Trophoblast cell (in vitro differentiated cells and primary cell): ENCODE measurements at regions not wholly inside any gene's neighbourhood (a gene's known extent, or its start where the extent isn't known, plus 50 kb on each side); places are given as distances from the start of the nearest gene placed in this dataset.

Source experiments
- DNase-seq, 2 donors: peaks; one replicate each; pipeline ENCODE4 v3.0.0-alpha.2; 2016
- H2AFZ ChIP-seq: 2 replicates; pipeline ENCODE4 v1.6.1; 2013; ENCODE audit warnings: low read length, moderate library complexity, mild to moderate bottlenecking; ENCODE audit not compliant: insufficient read depth, poor library complexity
- H2AK5ac ChIP-seq: 2 replicates; pipeline ENCODE4 v1.6.1; 2013; ENCODE audit warnings: mild to moderate bottlenecking, low read length
- H2BK120ac ChIP-seq: 2 replicates; pipeline ENCODE4 v1.6.1; 2013; ENCODE audit warnings: low read length, mild to moderate bottlenecking, moderate library complexity; ENCODE audit not compliant: insufficient read depth, poor library complexity
- H2BK12ac ChIP-seq: 2 replicates; pipeline ENCODE4 v1.6.1; 2013; ENCODE audit warnings: mild to moderate bottlenecking, low read length, moderate library complexity
- H2BK5ac ChIP-seq: 2 replicates; pipeline ENCODE4 v1.6.1; 2013; ENCODE audit warnings: low read length, low read depth, moderate library complexity, mild to moderate bottlenecking; ENCODE audit not compliant: poor library complexity
- H3K14ac ChIP-seq: 2 replicates; pipeline ENCODE4 v1.6.1; 2013; ENCODE audit warnings: mild to moderate bottlenecking, low read length
- H3K18ac ChIP-seq: 2 replicates; pipeline ENCODE4 v1.6.1; 2013; ENCODE audit warnings: mild to moderate bottlenecking, low read length
- H3K23ac ChIP-seq: 2 replicates; pipeline ENCODE4 v1.6.1; 2013; ENCODE audit warnings: low read length
- H3K27ac ChIP-seq: 2 replicates; pipeline ENCODE4 v1.5.1; 2013; ENCODE audit warnings: low read depth, mild to moderate bottlenecking, inconsistent platforms, low read length, moderate library complexity
- H3K27me3 ChIP-seq: 2 replicates; pipeline ENCODE4 v1.6.1; 2013; ENCODE audit warnings: inconsistent platforms, mild to moderate bottlenecking, low read length, moderate library complexity; ENCODE audit not compliant: insufficient read depth
- H3K36me3 ChIP-seq, 2 experiments: 1 replicate in 1 of 2; 2 replicates in 1 of 2; pipeline ENCODE4 v1.6.1; 2013; ENCODE audit warnings: low read length in 2 of 2, mild to moderate bottlenecking in 2 of 2, moderate library complexity in 1 of 2; ENCODE audit not compliant: insufficient read depth in 2 of 2, control insufficient read depth in 1 of 2
- H3K4ac ChIP-seq: 2 replicates; pipeline ENCODE4 v1.6.1; 2013; ENCODE audit warnings: low read depth, mild to moderate bottlenecking, low read length, moderate library complexity
- H3K4me1 ChIP-seq, 2 experiments: 1 replicate in 1 of 2; 2 replicates in 1 of 2; pipeline ENCODE4 v1.6.1; 2013; ENCODE audit warnings: low read length in 2 of 2, mild to moderate bottlenecking in 2 of 2, moderate library complexity in 1 of 2; ENCODE audit not compliant: insufficient read depth in 2 of 2, control insufficient read depth in 1 of 2
- H3K4me2 ChIP-seq: 2 replicates; pipeline ENCODE4 v1.6.1; 2013; ENCODE audit warnings: inconsistent platforms, mild to moderate bottlenecking, low read length, moderate library complexity
- H3K4me3 ChIP-seq: 2 replicates; pipeline ENCODE4 v1.5.1; 2013; ENCODE audit warnings: mild to moderate bottlenecking, low read depth, low read length, inconsistent platforms
- H3K79me1 ChIP-seq: one replicate; pipeline ENCODE4 v1.6.1; 2013; ENCODE audit warnings: low read length
- H3K79me2 ChIP-seq: 2 replicates; pipeline ENCODE4 v1.6.1; 2013; ENCODE audit warnings: low read length, mild to moderate bottlenecking; ENCODE audit not compliant: control insufficient read depth, insufficient read depth, poor library complexity
- H3K9ac ChIP-seq: 2 replicates; pipeline ENCODE4 v1.6.1; 2013; ENCODE audit warnings: mild to moderate bottlenecking, low read length
- H3K9me3 ChIP-seq: 2 replicates; pipeline ENCODE4 v1.6.1; 2013; ENCODE audit warnings: low read depth, mild to moderate bottlenecking, control low read depth, inconsistent platforms, low read length; ENCODE audit not compliant: insufficient read depth
- H4K12ac ChIP-seq: 2 replicates; pipeline ENCODE4 v1.6.1; 2013; ENCODE audit warnings: low read depth, mild to moderate bottlenecking, low read length, moderate library complexity
- H4K8ac ChIP-seq: 2 replicates; pipeline ENCODE4 v1.6.1; 2013; ENCODE audit warnings: low read depth, mild to moderate bottlenecking, low read length, moderate library complexity
- H4K91ac ChIP-seq: one replicate; pipeline ENCODE4 v1.6.1; 2013; ENCODE audit warnings: low read depth, mild to moderate bottlenecking, low read length, moderate library complexity
- WGBS: extraction: QIAGEN DNeasy Blood & Tissue Kit; methylation state at CpG from one replicate; pipeline ENCODE4 v1.1.7; 2013; ENCODE audit warnings: missing lambda C conversion rate; ENCODE audit not compliant: insufficient read length, insufficient coverage; ENCODE audit errors: extremely low coverage; 5-methylcytosine and 5-hydroxymethylcytosine counted together

DNA sequence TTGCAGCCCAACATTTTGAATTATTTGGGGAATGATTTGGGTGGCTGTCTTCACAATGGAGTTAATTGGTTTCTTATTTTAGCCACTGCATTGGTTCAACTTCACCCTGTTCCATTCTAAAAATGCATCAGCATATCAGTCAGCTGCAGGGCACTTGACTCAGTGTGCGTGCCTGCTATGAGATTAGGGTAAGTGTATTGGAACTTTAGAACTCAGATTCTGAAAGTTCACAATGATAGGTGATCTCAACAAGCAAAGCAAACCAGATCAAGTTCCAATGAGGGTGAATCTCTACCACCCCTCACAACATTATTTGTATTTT is 265.0 kb downstream of the ZPLD1 start:
- Histone ChIP-seq H3K4ac (no peak overlapping the region), H3K27ac (no peak overlapping the region), H4K8ac (no peak overlapping the region), H4K91ac (no peak overlapping the region), H3K23ac (no peak overlapping the region), H3K4me1 (no peaks in the 10 kb centered on the region), H3K9ac (no peak overlapping the region), H3K9me3 (no peaks in the 10 kb centered on the region), H4K12ac (no peak overlapping the region), H2BK5ac (no peak overlapping the region), H3K4me3 (no peak overlapping the region), H3K14ac (no peak overlapping the region), H3K27me3 (no peaks in the 10 kb centered on the region), H2BK12ac (no peak overlapping the region), H3K4me2 (no peak overlapping the region), H2AK5ac (no peak overlapping the region), H3K36me3 (no peaks in the 10 kb centered on the region), H2AFZ (no peak overlapping the region), H3K79me1 (no peaks in the 10 kb centered on the region), H3K79me2 (no peaks in the 10 kb centered on the region), H3K18ac (no peak overlapping the region), H2BK120ac (no peak overlapping the region)
- no CpG with 5 or more reads among the region's 1 CpG for WGBS
- no peak for DNase-seq

DNA sequence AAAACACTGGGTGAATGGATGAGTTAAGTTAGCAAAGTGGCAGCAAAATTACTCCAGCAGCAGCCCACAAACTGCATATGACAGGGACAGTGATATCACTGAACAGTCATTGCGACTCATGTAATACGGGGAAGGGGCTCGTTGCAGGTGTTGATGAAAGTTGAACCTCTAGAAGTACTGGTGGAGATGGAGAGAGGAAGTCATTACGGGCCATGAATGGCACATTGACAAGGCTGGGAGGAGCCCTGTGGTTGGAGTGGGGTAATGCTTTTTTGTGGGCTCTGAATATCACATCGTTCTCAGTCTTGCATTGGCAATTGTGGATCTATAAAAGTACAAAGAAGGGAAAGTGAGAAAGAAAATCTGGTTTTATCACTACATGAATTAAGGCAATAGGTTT is 278.1 kb downstream of the ZPLD1 start:
- Histone ChIP-seq H3K36me3 (no peaks in the 10 kb centered on the region), H2BK5ac (no peak overlapping the region), H3K9me3 (no peaks in the 10 kb centered on the region), H3K4me2 (no peak overlapping the region), H2BK120ac (no peak overlapping the region), H3K27me3 (no peaks in the 10 kb centered on the region), H2BK12ac (no peak overlapping the region), H4K91ac (no peak overlapping the region), H4K8ac (no peak overlapping the region), H3K4me1 (no peaks in the 10 kb centered on the region), H3K18ac (no peak overlapping the region), H3K79me2 (no peaks in the 10 kb centered on the region), H4K12ac (no peak overlapping the region), H3K4me3 (no peak overlapping the region), H3K23ac (no peak overlapping the region), H3K14ac (no peak overlapping the region), H2AK5ac (no peak overlapping the region), H3K27ac (no peak overlapping the region), H2AFZ (no peak overlapping the region), H3K9ac (no peak overlapping the region), H3K79me1 (no peaks in the 10 kb centered on the region), H3K4ac (no peak overlapping the region)
- DNase-seq: no peak
- WGBS: no CpG with 5 or more reads among the region's 5 CpGs

DNA sequence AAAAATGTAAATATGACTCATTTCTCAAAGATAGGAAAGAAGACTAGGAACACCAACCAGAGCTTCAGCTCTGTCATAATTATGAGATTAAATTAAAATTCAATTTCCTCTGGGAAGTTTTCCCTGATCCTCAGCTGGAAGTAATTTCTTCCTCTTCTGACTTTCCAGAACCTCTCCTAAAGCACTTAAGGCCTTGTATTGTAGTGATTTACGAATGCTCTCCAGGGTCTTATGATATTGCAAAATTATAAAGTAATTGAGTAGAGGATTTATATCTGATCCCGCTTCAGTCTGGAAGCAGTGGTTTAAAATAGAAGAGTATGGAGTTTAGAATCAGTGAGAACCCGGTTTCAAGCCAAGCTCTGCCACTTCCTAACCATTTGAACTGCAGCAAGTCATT is 279.8 kb downstream of the ZPLD1 start:
- H2AFZ ChIP-seq: no peak overlapping the region
- no peak overlapping the region for H4K8ac ChIP-seq
- H3K18ac ChIP-seq: no peak overlapping the region
- no peak overlapping the region for H2BK5ac ChIP-seq
- no peak overlapping the region for H3K23ac ChIP-seq
- H3K27me3 ChIP-seq: no peaks in the 10 kb centered on the region
- H4K12ac ChIP-seq: no peak overlapping the region
- no peak overlapping the region for H2BK12ac ChIP-seq
- no peak overlapping the region for H3K4me2 ChIP-seq
- H3K4me1 ChIP-seq: no peaks in the 10 kb centered on the region
- no peak overlapping the region for H3K4ac ChIP-seq
- no peaks in the 10 kb centered on the region for H3K36me3 ChIP-seq
- H3K79me2 ChIP-seq: no peaks in the 10 kb centered on the region
- H2AK5ac ChIP-seq: no peak overlapping the region
- no peaks in the 10 kb centered on the region for H3K79me1 ChIP-seq
- no peak overlapping the region for H3K14ac ChIP-seq
- no peak overlapping the region for H3K4me3 ChIP-seq
- no peak overlapping the region for H3K9ac ChIP-seq
- H3K9me3 ChIP-seq: no peaks in the 10 kb centered on the region
- H3K27ac ChIP-seq: no peak overlapping the region
- no peak overlapping the region for H4K91ac ChIP-seq
- WGBS: no CpG with 5 or more reads among the region's 3 CpGs
- no peak for DNase-seq
- no peak overlapping the region for H2BK120ac ChIP-seq

DNA sequence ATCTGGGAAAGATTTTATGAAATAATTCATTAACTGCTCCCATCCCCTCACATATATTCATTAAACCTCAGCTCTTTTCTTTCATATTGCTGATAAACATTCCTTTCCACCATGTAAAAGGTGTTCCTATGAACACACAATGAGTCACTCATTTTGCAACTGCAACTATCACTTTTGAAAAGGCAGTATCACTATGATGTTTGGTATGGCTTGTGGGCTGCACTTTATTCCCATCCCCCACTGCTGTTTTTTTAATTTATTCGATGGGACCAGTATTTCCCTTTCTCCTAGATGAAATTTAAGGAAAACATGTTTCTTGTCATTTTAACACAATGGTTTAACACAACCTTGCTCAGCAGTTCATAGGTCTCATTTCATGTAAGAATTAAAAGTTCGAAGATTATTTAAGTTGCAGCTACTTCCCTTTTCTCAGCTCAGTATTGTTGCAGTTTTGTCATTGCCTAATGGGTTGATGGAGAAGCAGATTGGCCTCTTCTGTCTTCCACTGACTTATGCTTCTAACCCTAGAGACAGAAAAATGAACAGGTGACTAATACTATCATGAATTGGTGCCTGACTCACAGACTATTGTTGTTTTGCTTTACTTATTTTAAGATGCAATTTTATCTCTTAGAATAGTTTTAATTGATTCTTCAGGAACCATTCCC is 280.3 kb downstream of the ZPLD1 start:
- H4K91ac ChIP-seq: no peak overlapping the region
- H3K27ac ChIP-seq: no peak overlapping the region
- no peaks in the 10 kb centered on the region for H3K4me1 ChIP-seq
- no peak overlapping the region for H4K12ac ChIP-seq
- no peaks in the 10 kb centered on the region for H3K9me3 ChIP-seq
- H2AFZ ChIP-seq: no peak overlapping the region
- no peak overlapping the region for H2BK5ac ChIP-seq
- H2BK12ac ChIP-seq: no peak overlapping the region
- no peak overlapping the region for H3K4me2 ChIP-seq
- no peaks in the 10 kb centered on the region for H3K79me2 ChIP-seq
- H3K79me1 ChIP-seq: no peaks in the 10 kb centered on the region
- H3K14ac ChIP-seq: no peak overlapping the region
- H2AK5ac ChIP-seq: no peak overlapping the region
- DNase-seq: no peak
- no peak overlapping the region for H3K23ac ChIP-seq
- H3K4ac ChIP-seq: no peak overlapping the region
- H3K4me3 ChIP-seq: no peak overlapping the region
- no CpG with 5 or more reads among the region's 2 CpGs for WGBS
- H2BK120ac ChIP-seq: no peak overlapping the region
- no peak overlapping the region for H3K18ac ChIP-seq
- no peaks in the 10 kb centered on the region for H3K27me3 ChIP-seq
- H4K8ac ChIP-seq: no peak overlapping the region
- H3K36me3 ChIP-seq: no peaks in the 10 kb centered on the region
- no peak overlapping the region for H3K9ac ChIP-seq
